ENCODE measurements at regions not wholly inside any gene's neighbourhood (a gene's known extent, or its start where the extent isn't known, plus 50 kb on each side); places are given as distances from the start of the nearest gene placed in this dataset.

DNA sequence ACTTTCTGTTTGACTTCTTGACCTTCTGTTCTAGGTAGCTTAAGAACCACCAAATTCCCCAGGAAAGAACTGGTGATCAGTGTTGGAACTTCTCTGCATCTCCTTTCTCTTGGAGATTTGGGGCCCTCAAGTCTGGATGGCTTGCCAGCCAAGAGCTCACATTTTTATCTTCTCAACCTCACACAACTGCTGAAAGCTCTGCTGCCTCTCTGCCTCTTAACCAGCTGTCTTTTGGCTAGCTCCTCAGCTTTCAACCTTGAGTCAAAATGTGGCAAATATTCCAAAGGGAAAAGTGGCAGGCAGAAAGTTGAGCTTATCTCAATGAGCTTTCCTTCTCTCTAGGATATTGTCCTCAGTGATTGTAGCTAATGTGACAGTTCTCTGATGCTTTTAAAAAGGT is 89.2 kb upstream of the CCDC190 start:
- TF ChIP-seq, protein P1, sequence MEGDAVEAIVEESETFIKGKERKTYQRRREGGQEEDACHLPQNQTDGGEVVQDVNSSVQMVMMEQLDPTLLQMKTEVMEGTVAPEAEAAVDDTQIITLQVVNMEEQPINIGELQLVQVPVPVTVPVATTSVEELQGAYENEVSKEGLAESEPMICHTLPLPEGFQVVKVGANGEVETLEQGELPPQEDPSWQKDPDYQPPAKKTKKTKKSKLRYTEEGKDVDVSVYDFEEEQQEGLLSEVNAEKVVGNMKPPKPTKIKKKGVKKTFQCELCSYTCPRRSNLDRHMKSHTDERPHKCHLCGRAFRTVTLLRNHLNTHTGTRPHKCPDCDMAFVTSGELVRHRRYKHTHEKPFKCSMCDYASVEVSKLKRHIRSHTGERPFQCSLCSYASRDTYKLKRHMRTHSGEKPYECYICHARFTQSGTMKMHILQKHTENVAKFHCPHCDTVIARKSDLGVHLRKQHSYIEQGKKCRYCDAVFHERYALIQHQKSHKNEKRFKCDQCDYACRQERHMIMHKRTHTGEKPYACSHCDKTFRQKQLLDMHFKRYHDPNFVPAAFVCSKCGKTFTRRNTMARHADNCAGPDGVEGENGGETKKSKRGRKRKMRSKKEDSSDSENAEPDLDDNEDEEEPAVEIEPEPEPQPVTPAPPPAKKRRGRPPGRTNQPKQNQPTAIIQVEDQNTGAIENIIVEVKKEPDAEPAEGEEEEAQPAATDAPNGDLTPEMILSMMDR (IDR thresholded peaks at IDR 0.05) = no peak
- TF ChIP-seq POLR2A (IDR thresholded peaks at IDR 0.05) = no peak
